Effector memory CD8-positive, alpha-beta T cell (primary cell): ENCODE measurements at regions not wholly inside any gene's neighbourhood (a gene's known extent, or its start where the extent isn't known, plus 50 kb on each side); places are given as distances from the start of the nearest gene placed in this dataset.

Experiments used
- ATAC-seq: fragments of 150-1000 bp; cut with Tn5 transposase; replicated peaks from 2 replicates; pipeline ENCODE4 v1.10.0; 2021; ENCODE audit warnings: mild to moderate bottlenecking, moderate library complexity
- DNase-seq, 3 experiments: peaks; one replicate each; pipeline ENCODE4 v3.0.0; 2021
- H3K27ac Mint-ChIP-seq, 2 donors: one replicate each; pipeline ENCODE4 v1.8.0; 2022; ENCODE audit warnings: mild to moderate bottlenecking in 2 of 2, mixed read lengths in 2 of 2, moderate library complexity in 2 of 2
- H3K27me3 Mint-ChIP-seq, 2 donors: one replicate each; pipeline ENCODE4 v1.8.0; 2022; ENCODE audit warnings: mixed read lengths in 2 of 2
- H3K36me3 Mint-ChIP-seq: one replicate; pipeline ENCODE4 v1.8.0; 2022; ENCODE audit warnings: mild to moderate bottlenecking, moderate library complexity, mixed read lengths; ENCODE audit not compliant: insufficient read depth
- H3K4me1 Mint-ChIP-seq, 2 donors: one replicate each; pipeline ENCODE4 v1.8.0; 2022; ENCODE audit warnings: low read depth in 2 of 2, mixed read lengths in 2 of 2
- H3K4me3 Mint-ChIP-seq, 2 donors: one replicate each; pipeline ENCODE4 v1.8.0; 2022; ENCODE audit warnings: mild to moderate bottlenecking in 2 of 2, mixed read lengths in 2 of 2, moderate library complexity in 2 of 2
- H3K9me3 Mint-ChIP-seq, 2 donors: one replicate each; pipeline ENCODE4 v1.8.0; 2022; ENCODE audit warnings: mixed read lengths in 2 of 2

DNA sequence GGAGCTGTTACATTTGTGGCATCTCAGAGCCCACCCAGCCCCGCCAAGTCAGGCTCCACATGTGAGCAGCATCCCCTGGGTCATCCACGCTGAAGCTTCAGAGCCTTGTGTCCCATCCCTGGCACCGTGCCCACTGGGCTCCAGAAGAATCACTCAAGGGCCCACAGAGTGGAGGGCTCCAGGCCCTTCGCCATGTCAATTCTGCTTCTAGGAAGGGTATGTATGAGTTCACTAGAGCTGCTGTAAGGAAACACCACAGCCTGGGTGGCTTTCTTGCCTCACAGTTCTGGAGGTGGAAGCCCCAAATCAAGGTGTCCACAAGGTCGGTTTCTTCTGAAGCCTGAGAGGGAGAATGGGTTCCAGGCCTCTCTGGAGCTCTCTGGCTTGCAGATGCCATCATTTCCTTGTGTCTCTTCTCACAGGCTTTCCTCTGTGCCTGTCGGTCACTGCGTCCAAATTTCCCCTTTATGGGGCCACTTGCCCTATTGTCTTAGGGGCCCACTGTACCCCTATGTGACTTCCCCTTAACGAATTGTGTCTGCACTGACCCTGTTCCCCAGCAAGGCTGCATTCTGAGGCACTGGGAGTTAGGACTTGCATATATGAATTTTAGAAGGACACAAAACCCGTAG, 1476.0 kb downstream of the TBC1D22A start:
- Mint-ChIP-seq H3K4me3 (no peak overlapping the region), H3K4me1 (peaks cover 13 to 27% of the 10 kb centered on the region in 2 donors)

DNA sequence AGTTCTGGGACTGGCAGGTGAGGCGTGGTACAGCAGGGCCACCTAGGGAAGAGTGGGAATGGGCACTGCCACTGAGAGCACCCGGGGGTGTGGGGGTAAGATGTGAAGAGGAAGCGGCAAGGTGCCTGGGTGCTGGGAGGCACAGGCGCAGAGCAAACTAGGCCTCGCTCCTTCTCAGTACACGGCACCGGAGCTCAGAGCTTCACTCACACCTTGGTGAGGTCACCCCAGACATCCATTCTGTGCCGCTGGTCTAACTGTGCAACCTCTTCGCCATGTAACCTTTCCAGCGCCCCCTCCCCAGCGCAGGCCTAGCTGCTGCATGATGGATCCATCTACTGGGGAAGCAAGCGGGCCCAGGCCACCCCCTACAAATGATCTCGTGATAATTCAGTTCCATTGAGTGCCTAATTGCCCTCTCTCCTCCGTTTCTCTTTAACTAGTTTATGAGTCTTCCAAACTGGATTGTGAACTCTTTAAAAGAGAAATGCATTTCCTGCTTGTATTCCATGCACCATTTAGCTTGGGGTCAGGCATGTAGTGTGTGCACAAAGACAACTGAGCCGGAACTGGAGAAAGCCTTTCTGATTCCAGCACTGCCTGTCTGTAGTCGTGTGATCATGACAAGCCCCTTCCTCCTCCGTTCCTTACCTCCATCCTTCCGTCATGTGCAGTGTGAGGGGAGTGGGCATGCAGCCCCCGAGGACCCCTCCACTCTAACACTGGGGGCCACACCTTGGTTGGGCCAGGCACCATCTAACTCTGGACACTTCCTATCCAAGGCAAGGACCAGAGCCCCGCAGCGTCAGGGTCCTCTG, 1475.2 kb downstream of the TBC1D22A start:
- no peak overlapping the region for H3K27ac Mint-ChIP-seq
- H3K9me3 Mint-ChIP-seq: peaks cover 3 to 8% of the 10 kb centered on the region in 2 donors
- peaks cover 6 to 22% of the 10 kb centered on the region in 2 donors for H3K27me3 Mint-ChIP-seq
- ATAC-seq (no peak), DNase-seq (no peak)
- no peaks in the 10 kb centered on the region for H3K36me3 Mint-ChIP-seq
- peaks cover 9 to 24% of the 10 kb centered on the region in 2 donors for H3K4me1 Mint-ChIP-seq
- H3K4me3 Mint-ChIP-seq: no peak overlapping the region

More for the DNA sequence above, 1476.0 kb downstream of the TBC1D22A start:
- ATAC-seq (no peak), DNase-seq (no peak)
- H3K27me3 Mint-ChIP-seq: peaks cover 6 to 22% of the 10 kb centered on the region in 2 donors
- no peaks in the 10 kb centered on the region for H3K36me3 Mint-ChIP-seq
- H3K9me3 Mint-ChIP-seq: peaks cover under 1 to 2% of the 10 kb centered on the region in 2 donors
- H3K27ac Mint-ChIP-seq: no peak overlapping the region

- DNase-seq: no peak
- H3K4me3 Mint-ChIP-seq: no peak overlapping the region
- no peak for ATAC-seq
- peaks cover 6 to 22% of the 10 kb centered on the region in 2 donors for H3K27me3 Mint-ChIP-seq
- H3K4me1 Mint-ChIP-seq: peaks cover 0 to 13% of the 10 kb centered on the region in 2 donors
- no peaks in the 10 kb centered on the region for H3K36me3 Mint-ChIP-seq
- H3K27ac Mint-ChIP-seq: no peak overlapping the region
- peaks cover 3 to 14% of the 10 kb centered on the region in 2 donors for H3K9me3 Mint-ChIP-seq
Measured at GRCh38 chr22:48236261-48236660, 1473.8 kb downstream of the TBC1D22A start.

DNA sequence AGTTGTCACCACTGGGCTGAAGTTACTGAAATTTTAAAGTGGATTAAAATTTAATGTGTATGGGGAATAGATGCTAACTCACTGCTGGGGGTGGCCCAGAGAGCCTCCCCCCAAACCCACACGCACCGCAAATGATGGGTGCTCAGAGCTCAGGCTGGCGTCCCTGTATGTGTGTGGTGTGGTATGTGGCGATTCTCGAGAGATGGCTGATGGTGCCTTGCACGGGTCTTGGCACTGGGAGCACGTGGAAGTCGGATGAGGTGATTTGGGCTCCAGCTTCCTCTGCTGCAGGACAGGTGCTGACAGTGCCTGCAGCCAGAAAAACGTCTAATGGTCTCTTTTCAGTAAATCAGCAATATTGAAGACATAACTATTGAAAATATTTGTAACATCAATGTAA, 1473.3 kb downstream of the TBC1D22A start:
- peaks cover 3 to 14% of the 10 kb centered on the region in 2 donors for H3K9me3 Mint-ChIP-seq
- ATAC-seq: no peak
- DNase-seq: no peak
- H3K4me3 Mint-ChIP-seq: no peak overlapping the region
- peaks cover 6 to 21% of the 10 kb centered on the region in 2 donors for H3K27me3 Mint-ChIP-seq
- no peaks in the 10 kb centered on the region for H3K36me3 Mint-ChIP-seq
- peaks cover 0 to 11% of the 10 kb centered on the region in 2 donors for H3K4me1 Mint-ChIP-seq
- no peak overlapping the region for H3K27ac Mint-ChIP-seq

- Mint-ChIP-seq H3K27ac (no peak overlapping the region), H3K4me1 (no peaks in the 10 kb centered on the region), H3K36me3 (no peaks in the 10 kb centered on the region), H3K4me3 (no peak overlapping the region), H3K9me3 (peaks cover 3 to 14% of the 10 kb centered on the region in 2 donors), H3K27me3 (peaks cover 12 to 13% of the 10 kb centered on the region in 2 donors)
- no peak for DNase-seq
- no peak for ATAC-seq
Measured at GRCh38 chr22:48234011-48234410, 1471.6 kb downstream of the TBC1D22A start.

- DNase-seq: no peak
- Mint-ChIP-seq H3K36me3 (no peaks in the 10 kb centered on the region), H3K27me3 (peaks cover 12 to 17% of the 10 kb centered on the region in 2 donors), H3K4me3 (no peak overlapping the region), H3K9me3 (peaks cover 3 to 14% of the 10 kb centered on the region in 2 donors), H3K4me1 (no peaks in the 10 kb centered on the region), H3K27ac (no peak overlapping the region)
- ATAC-seq: no peak
Measured at GRCh38 chr22:48233586-48233985, 1471.1 kb downstream of the TBC1D22A start.

GRCh38 chr22:48228468-48228867, 1466.0 kb downstream of the TBC1D22A start:
- H3K4me3 Mint-ChIP-seq: no peak overlapping the region
- H3K9me3 Mint-ChIP-seq: peaks cover 1 to 14% of the 10 kb centered on the region in 2 donors
- DNase-seq (no peak), ATAC-seq (no peak)
- no peak overlapping the region for H3K27ac Mint-ChIP-seq
- H3K4me1 Mint-ChIP-seq: no peaks in the 10 kb centered on the region
- H3K27me3 Mint-ChIP-seq: peaks cover 39 to 57% of the 10 kb centered on the region in 2 donors
- H3K36me3 Mint-ChIP-seq: peaks cover 2% of the 10 kb centered on the region

GRCh38 chr22:48227341-48228018, 1465.0 kb downstream of the TBC1D22A start:
- Mint-ChIP-seq H3K4me1 (no peaks in the 10 kb centered on the region), H3K4me3 (no peak overlapping the region), H3K9me3 (peaks cover 0 to 4% of the 10 kb centered on the region in 2 donors), H3K27me3 (peaks cover 39 to 66% of the 10 kb centered on the region in 2 donors), H3K27ac (no peak overlapping the region), H3K36me3 (peaks cover 2% of the 10 kb centered on the region)
- no peak for ATAC-seq
- no peak for DNase-seq

GRCh38 chr22:48226026-48227013, 1463.9 kb downstream of the TBC1D22A start:
- peaks cover 2% of the 10 kb centered on the region for H3K36me3 Mint-ChIP-seq

DNA sequence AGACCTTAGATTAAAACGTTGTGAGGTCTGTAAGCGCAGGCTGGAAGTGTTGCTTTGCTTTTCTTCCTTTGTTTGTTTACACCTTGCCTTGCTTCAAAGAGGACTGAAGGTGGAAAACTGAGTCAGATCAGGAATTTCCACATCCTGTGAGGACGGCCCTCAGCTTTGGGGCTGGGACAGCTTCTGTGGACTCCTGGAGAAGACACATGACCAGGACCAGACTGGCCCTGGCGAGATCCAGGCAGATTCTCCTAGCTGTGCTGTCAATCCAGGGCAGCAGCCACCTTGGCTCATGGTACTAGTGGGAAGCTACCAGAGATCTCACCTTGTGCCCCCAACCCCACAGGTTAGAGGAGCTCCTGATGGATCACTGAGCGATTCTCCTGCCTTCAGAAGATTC, 1461.9 kb downstream of the TBC1D22A start:
- no peaks in the 10 kb centered on the region for H3K4me1 Mint-ChIP-seq
- DNase-seq (no peak), ATAC-seq (no peak)
- H3K27ac Mint-ChIP-seq: no peak overlapping the region
- H3K4me3 Mint-ChIP-seq: no peak overlapping the region
- no peaks in the 10 kb centered on the region for H3K9me3 Mint-ChIP-seq
- peaks cover 2% of the 10 kb centered on the region for H3K36me3 Mint-ChIP-seq
- H3K27me3 Mint-ChIP-seq: peaks cover 35 to 62% of the 10 kb centered on the region in 2 donors

More at GRCh38 chr22:48226026-48227013, 1463.9 kb downstream of the TBC1D22A start:
- DNase-seq: no peak
- peaks cover 39 to 67% of the 10 kb centered on the region in 2 donors for H3K27me3 Mint-ChIP-seq
- H3K4me1 Mint-ChIP-seq: no peaks in the 10 kb centered on the region
- H3K4me3 Mint-ChIP-seq: no peak overlapping the region
- H3K9me3 Mint-ChIP-seq: no peaks in the 10 kb centered on the region
- H3K27ac Mint-ChIP-seq: no peak overlapping the region
- no peak for ATAC-seq

DNA sequence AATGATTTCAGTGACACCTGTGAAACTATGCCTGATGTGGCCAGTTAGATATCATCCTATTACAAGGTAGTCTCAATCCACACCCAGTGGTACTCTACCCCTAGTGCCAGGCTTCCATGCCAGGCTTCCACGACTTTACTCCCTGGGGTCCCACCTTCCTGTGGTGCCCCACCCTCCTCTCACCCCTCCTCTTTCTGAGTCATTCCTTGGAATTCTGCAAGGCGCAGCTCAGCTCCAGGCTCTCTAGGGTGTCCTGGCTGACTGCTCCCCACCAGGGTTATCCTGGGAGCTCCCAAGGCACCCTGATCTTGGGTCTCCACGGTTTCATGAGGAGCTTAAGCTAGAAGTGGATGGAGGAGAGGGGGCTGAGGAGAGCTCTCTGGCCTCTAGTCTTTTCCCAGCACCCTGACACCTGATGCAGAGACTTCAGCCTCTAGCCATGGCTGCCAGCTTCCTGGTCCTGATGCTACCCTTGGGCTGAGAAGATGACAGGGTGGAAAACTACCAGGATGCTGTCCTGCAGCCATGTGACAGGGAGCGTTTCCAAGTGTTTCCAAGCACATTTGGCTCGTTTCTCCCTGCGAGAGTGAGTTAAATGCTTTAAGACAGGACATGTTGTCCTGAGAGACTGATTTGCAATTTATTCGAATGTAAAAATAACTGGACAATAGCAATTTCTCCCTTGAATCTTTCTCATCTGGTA, 1461.2 kb downstream of the TBC1D22A start:
- H3K9me3 Mint-ChIP-seq: no peaks in the 10 kb centered on the region
- ATAC-seq (no peak), DNase-seq (no peak)
- peaks cover 2% of the 10 kb centered on the region for H3K36me3 Mint-ChIP-seq
- H3K27ac Mint-ChIP-seq: no peak overlapping the region
- peaks cover 35 to 64% of the 10 kb centered on the region in 2 donors for H3K27me3 Mint-ChIP-seq
- H3K4me1 Mint-ChIP-seq: no peaks in the 10 kb centered on the region
- no peak overlapping the region for H3K4me3 Mint-ChIP-seq

DNA sequence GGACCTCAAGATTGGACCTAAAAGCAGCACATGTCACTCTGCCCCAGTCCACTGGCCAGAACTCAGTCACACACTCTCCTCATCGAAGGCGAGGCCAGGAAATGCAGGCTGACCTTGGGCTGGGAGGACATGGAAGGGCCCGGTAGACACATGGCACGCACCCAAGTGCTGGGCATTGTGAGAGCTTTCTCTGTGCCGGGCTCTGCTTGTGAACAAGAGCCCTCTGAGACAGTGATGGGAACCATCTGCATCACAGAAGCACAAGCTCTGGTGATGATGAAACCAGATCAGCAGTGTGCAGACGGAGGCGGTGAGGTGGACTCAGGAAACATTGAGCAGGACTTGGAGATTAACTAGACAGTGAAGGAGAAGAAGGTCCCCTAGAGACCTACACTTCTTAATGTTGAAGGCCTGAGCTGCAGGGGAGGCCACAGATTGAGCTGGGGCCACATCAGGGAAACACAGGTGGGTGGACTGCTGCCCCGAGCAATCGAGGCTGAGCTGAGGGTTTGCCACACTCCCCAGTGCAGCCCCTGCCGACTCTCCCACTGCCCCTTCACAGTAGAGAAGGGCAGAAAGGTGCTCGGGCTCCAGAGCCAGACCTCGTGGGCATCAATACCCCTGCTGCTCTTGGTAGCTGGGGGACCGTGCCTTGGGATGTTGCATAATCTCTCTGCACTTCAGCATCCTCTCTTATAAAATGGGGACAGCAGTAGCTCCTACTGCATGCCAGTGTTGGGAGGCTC, 1460.5 kb downstream of the TBC1D22A start:
- Mint-ChIP-seq H3K4me3 (no peak overlapping the region), H3K4me1 (no peaks in the 10 kb centered on the region), H3K9me3 (no peaks in the 10 kb centered on the region), H3K36me3 (peaks cover 2% of the 10 kb centered on the region), H3K27ac (no peak overlapping the region), H3K27me3 (peaks cover 28 to 64% of the 10 kb centered on the region in 2 donors)
- ATAC-seq: no peak
- DNase-seq: no peak
